Body of pancreas (tissue), 4 donors: ENCODE measurements at regions not wholly inside any gene's neighbourhood (a gene's known extent, or its start where the extent isn't known, plus 50 kb on each side); places are given as distances from the start of the nearest gene placed in this dataset.

Experiments used
- ATAC-seq: fragments of 150-250 bp; one replicate; pipeline ENCODE4 v1.9.1; 2016
- DNase-seq, 4 donors: peaks; one replicate each; pipeline ENCODE4 v3.0.0-alpha.2; 2019
- H3K27ac ChIP-seq, 4 donors: fragments of 200-600 bp; sonication (generic); 1 replicate in 3 of 4; 2 replicates in 1 of 4; pipeline versions ENCODE4 v1.5.1 to v1.6.1; 2016 to 2019; ENCODE audit warnings: mild to moderate bottlenecking in 1 of 4, mixed read lengths in 1 of 4, moderate library complexity in 1 of 4
- H3K27me3 ChIP-seq, 2 donors: fragments of 200-600 bp; sonication (generic); one replicate each; pipeline ENCODE4 v1.6.0; 2016; ENCODE audit warnings: mild to moderate bottlenecking in 1 of 2
- H3K36me3 ChIP-seq, 2 donors: fragments of 200-600 bp; sonication (generic); replicated peaks in 1 of 2; 2 replicates each; pipeline ENCODE4 v1.5.1; 2016; ENCODE audit warnings: low read depth in 2 of 2; ENCODE audit not compliant: insufficient read depth in 1 of 2
- H3K4me1 ChIP-seq: fragments of 200-600 bp; sonication (generic); one replicate; pipeline ENCODE4 v1.6.0; 2016
- H3K4me3 ChIP-seq, 2 donors: fragments of 200-600 bp; sonication (generic); 1 replicate in 1 of 2; 2 replicates in 1 of 2; pipeline ENCODE4 v1.5.1; 2016 to 2019
- H3K9me3 ChIP-seq, 3 donors: fragments of 200-600 bp; sonication (generic); 1 replicate in 2 of 3; 2 replicates in 1 of 3; pipeline ENCODE4 v1.5.1; 2016
- CTCF ChIP-seq, 7 experiments: fragments of 450-650 bp in 4 of 7; fragments of 200-600 bp in 3 of 7; sonication (generic) in 3 of 7; IDR thresholded peaks; one replicate each; pipeline ENCODE4 v1.5.1; 2016 to 2019; ENCODE audit warnings: antibody characterized with exemption in 7 of 7
- POLR2A ChIP-seq, 3 donors: fragments of 450-650 bp; IDR thresholded peaks; one replicate each; pipeline ENCODE4 v1.6.1; 2016; ENCODE audit warnings: antibody characterized with exemption in 3 of 3, mild to moderate bottlenecking in 2 of 3
- WGBS, 2 donors: methylation state at CpG; one replicate each; pipeline ENCODE4 v1.1.5; 2017; 5-methylcytosine and 5-hydroxymethylcytosine counted together
- intact Hi-C: fragments of 100-400 bp; cut with DNase I; formaldehyde crosslinking; loops from one replicate; pipeline ENCODE4 v1.15.1; 2023

DNA sequence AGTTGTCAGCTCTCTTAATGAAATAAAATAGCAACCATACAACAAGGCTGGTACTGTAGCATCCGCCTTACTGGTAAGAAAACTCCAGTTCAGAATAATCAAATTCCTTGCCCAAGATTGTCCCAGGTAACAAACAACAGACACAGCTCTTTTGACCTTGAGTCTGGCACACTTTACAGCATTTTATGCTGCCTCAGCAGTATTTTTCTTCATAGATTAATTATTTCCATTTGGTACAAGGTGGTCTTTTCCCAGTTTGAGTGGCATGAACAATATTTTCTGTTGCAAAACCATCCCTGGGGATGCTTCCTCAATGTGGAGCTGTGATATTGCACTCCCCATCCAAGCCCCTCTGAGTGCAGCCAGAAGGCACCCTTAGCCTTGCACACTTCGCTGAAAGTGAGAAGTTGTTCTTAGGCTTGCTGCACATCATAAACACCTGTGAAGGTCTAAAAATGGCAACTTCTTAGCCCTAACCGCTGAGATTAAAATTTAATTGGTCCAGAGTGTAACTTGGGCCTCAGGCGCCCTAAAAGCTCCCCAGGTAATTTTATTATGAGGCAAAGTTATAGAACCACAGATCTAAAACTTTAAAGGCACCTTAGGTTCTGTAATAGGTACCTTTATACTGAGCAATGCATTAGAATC, 523.3 kb downstream of the CMPK2 start:
- intact Hi-C loops: no loop called here
- TF ChIP-seq CTCF (IDR thresholded peaks at IDR 0.05) (no peak), POLR2A (IDR thresholded peaks at IDR 0.05) (no peak)
- ATAC-seq: no peak

DNA sequence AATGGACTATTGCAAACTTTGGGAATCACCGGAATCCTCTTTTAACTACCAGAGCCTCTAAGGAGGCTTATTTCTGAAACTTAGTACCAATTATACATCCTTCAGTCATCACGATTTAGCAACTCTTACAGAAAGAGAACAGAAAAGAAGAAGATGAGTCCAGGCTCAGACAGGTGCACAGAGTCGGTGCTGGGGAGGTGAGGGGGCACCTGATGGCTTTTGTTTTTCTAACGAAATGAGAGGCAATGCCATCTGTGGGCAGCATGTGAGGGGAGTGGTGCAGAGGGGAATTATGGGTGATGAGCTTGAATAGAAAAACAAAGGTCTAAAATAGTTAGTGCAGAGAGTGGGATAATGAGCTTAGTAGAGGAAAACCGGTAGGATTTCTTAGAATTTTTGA, 522.6 kb downstream of the CMPK2 start:
- H3K36me3 ChIP-seq: no peaks in the 10 kb centered on the region
- H3K27me3 ChIP-seq: no peaks in the 10 kb centered on the region
- ATAC-seq (no peak), DNase-seq (no peak)
- intact Hi-C loops: no loop called here
- no peak overlapping the region for H3K27ac ChIP-seq
- H3K4me3 ChIP-seq: no peak overlapping the region
- no peaks in the 10 kb centered on the region for H3K9me3 ChIP-seq
- TF ChIP-seq CTCF (IDR thresholded peaks at IDR 0.05) (no peak), POLR2A (IDR thresholded peaks at IDR 0.05) (no peak)
- peaks cover 3% of the 10 kb centered on the region for H3K4me1 ChIP-seq
- 81 to 83% methylated on average over 5 of the region's 5 CpGs for WGBS, 2 donors

More for the DNA sequence above, 523.3 kb downstream of the CMPK2 start:
- H3K4me1 ChIP-seq: peaks cover 3% of the 10 kb centered on the region
- no peaks in the 10 kb centered on the region for H3K36me3 ChIP-seq
- no peaks in the 10 kb centered on the region for H3K27me3 ChIP-seq
- no peak overlapping the region for H3K4me3 ChIP-seq
- no peak overlapping the region for H3K27ac ChIP-seq
- whole genome bisulfite sequencing, 2 donors: 87 to 94% methylated on average over 4 of the region's 4 CpGs
- DNase-seq: no peak
- no peaks in the 10 kb centered on the region for H3K9me3 ChIP-seq

DNA sequence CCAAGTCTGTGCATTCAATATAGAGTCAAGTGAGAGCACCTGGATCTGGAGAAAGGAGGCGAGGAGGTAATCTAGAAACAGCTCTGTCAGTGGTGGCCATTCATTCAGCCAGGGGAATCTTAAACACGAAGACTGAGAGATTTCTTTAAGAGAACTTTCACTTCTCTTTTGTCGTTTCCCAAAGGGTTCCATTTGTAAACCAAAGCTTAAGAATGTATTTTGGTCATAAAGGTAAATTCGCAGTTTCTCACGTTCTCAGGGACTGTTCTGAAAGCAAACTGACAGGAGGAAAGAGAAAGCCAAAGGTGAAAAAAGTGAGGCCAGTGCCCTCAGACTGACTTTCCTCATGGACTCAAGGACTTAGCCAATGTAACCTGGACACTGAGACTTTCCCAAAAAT, 513.5 kb downstream of the CMPK2 start:
- ATAC-seq: no peak
- Histone ChIP-seq H3K9me3 (no peaks in the 10 kb centered on the region), H3K27me3 (no peaks in the 10 kb centered on the region), H3K36me3 (no peaks in the 10 kb centered on the region), H3K4me3 (no peak overlapping the region), H3K27ac (no peak overlapping the region), H3K4me1 (no peaks in the 10 kb centered on the region)
- no peak for DNase-seq
- WGBS, 2 donors: 70 to 75% methylated on average over 5 of the region's 5 CpGs
- intact Hi-C loops: loop anchor here (10.0 kb wide), 1 partner anchor 423 kb away; no protein-coding TSS in a partner anchor
- TF ChIP-seq CTCF (IDR thresholded peaks at IDR 0.05) (no peak), POLR2A (IDR thresholded peaks at IDR 0.05) (no peak)

- ATAC-seq: peak; percentile 82
Measured at GRCh38 chr2:6352906-6353515, 512.7 kb downstream of the CMPK2 start.

More at GRCh38 chr2:6352906-6353515, 512.7 kb downstream of the CMPK2 start:
- H3K9me3 ChIP-seq: no peaks in the 10 kb centered on the region
- H3K4me3 ChIP-seq: no peak overlapping the region
- intact Hi-C loops: loop anchor here (10.0 kb wide), 1 partner anchor 422 kb away; no protein-coding TSS in a partner anchor
- H3K27me3 ChIP-seq: no peaks in the 10 kb centered on the region
- TF ChIP-seq POLR2A (IDR thresholded peaks at IDR 0.05): no peak
- TF ChIP-seq CTCF (IDR thresholded peaks at IDR 0.05): peak; percentile 34 to 85 (median 76)
- no peaks in the 10 kb centered on the region for H3K4me1 ChIP-seq
- H3K27ac ChIP-seq: no peak overlapping the region
- DNase-seq: peak; percentile 61 to 73 (median 72)
- no peaks in the 10 kb centered on the region for H3K36me3 ChIP-seq
- WGBS, 2 donors: 25 to 34% methylated on average over 8 of the region's 8 CpGs
